Epithelial cell of esophagus (primary cell): ENCODE measurements at regions not wholly inside any gene's neighbourhood (a gene's known extent, or its start where the extent isn't known, plus 50 kb on each side); places are given as distances from the start of the nearest gene placed in this dataset.

Experiments
- DNase-seq: peaks from one replicate; pipeline ENCODE4 v3.0.0; 2010; ENCODE audit warnings: low read depth
- H3K4me3 ChIP-seq: 2 replicates; pipeline ENCODE4 v1.5.1; 2011; ENCODE audit warnings: mild to moderate bottlenecking, low read length, control low read depth
- CTCF ChIP-seq: IDR thresholded peaks from 2 replicates; pipeline ENCODE4 v1.5.1; 2011; ENCODE audit warnings: low read depth, mild to moderate bottlenecking, low read length, control low read depth, inconsistent platforms; ENCODE audit not compliant: insufficient read depth; ENCODE audit errors: missing control alignments

GRCh38 chr18:55096263-55096951 is 137.1 kb upstream of the CCDC68 start:
- peak; percentile 63 for TF ChIP-seq CTCF
- DNase-seq: peak; percentile 78
- H3K4me3 ChIP-seq: no peak overlapping the region

- H3K4me3 ChIP-seq: no peak overlapping the region
- no peak for DNase-seq
- TF ChIP-seq CTCF: no peak
Measured at GRCh38 chr18:55095584-55095983, 136.3 kb upstream of the CCDC68 start.

DNA sequence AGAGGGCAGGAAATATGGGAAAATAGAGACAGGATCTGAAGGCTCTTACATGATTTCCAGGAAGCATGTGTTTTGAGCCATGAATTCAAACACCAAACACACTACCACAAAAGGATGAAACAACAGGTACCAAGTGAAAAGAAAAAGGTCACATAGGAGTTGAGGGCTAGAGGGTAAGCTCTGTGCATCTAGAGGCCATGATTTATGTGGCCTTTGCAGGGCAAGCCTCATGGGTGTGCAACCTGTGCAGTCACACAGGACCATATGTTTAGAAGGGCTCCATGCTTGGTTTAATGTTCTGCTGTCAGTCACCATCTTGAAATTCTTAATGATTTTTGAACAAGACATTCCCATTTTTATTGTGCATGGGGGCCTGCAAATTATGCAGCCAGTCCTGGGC is 134.5 kb upstream of the CCDC68 start:
- no peak for TF ChIP-seq CTCF
- H3K4me3 ChIP-seq: no peak overlapping the region

DNA sequence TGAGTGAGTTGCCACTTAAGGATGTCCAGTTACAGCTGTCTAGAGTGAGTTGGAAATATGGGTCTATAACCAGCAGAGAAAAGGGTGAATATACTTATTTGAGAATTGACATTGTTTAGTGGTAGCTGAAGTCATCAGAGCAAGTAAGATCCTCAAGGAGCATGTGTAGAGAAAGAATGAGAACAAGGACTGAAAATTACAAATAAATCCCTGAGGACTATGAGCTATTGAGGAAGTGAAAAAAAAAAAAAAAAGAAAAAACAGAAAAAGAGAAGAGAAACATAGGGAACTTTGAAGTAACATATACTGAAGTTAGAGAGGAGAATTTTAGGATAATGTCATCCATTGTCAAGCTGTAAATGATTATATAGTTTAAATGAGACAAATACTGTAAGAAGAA is 134.0 kb upstream of the CCDC68 start:
- H3K4me3 ChIP-seq: no peak overlapping the region
- TF ChIP-seq CTCF: no peak
- no peak for DNase-seq

More for the DNA sequence above, 134.5 kb upstream of the CCDC68 start:
- no peak for DNase-seq

DNA sequence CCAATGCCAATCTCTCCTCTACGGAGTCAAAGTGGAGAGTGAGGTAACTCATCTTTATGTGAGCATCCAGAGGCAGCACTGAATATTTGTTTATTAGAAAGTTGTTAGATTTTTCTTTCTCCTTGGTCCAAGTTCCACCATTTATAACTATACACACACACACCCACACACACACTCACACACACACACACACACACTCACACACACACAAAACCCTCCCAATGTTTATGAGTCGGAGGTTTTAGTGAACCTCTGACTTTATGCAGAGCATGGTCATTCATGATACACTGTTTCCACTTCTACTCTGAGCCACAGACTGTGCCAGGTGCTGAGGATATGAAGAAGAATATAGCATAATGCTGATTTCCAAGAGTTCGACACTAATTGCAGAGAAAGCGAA is 132.9 kb upstream of the CCDC68 start:
- no peak for TF ChIP-seq CTCF
- no peak for DNase-seq
- H3K4me3 ChIP-seq: no peak overlapping the region

DNA sequence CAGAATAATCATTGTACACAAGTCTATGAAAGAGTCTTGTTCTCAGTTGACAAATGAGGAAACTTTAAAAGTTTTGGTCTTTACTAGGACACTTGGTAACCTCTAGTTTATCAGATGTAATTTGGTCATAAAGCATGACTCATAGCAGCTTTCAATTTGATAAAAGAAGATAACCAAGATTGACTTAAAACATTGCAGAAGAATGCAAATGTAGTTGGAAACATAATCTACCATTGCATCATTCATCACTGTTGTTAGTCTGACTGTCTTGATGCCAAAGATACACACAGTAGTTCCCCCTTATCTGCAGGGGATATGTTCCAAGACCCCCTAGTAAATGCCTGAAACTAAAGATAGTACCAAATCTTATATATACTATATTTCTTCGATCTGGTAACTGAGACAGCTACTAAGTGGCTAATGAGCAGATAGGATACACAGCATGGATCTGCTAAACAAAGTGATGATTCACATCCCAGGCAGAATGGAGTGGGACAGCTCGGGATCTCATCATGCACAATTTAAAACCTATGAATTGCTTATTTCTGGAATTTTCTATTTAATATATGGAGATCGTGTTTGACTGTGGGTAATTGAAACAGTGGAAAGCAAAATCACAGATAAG is 131.4 kb upstream of the CCDC68 start:
- H3K4me3 ChIP-seq: no peak overlapping the region
- TF ChIP-seq CTCF: no peak
- DNase-seq: no peak

DNA sequence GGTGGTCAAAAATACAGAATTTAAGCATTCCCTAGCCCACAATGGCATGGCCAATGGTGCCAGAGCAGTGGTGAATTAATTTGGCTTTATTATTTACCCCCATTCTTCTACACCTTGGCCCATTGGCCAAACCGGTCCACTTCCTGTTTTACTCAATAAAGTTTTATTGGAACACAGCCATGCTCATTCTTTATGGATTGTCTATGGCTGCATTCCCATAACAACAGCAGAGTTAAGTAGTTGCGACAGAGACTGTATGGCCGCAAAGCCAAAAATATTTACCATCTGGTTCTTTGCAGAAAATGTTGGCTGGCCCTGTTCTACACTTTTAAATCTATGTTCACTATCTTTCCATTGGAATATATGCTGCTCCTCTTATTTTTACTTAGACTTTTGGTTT is 130.3 kb upstream of the CCDC68 start:
- no peak overlapping the region for H3K4me3 ChIP-seq
- no peak for TF ChIP-seq CTCF
- no peak for DNase-seq
